Mesenteric fat pad (tissue), 1 donor: ENCODE measurements at regions not wholly inside any gene's neighbourhood (a gene's known extent, or its start where the extent isn't known, plus 50 kb on each side); places are given as distances from the start of the nearest gene placed in this dataset.

Experiments used
- DNase-seq: peaks from one replicate; pipeline ENCODE4 v3.0.0-alpha.2; 2020; ENCODE audit warnings: low spot score
- donor health status: DM: yes; HTN: yes; CAD: no.

DNA sequence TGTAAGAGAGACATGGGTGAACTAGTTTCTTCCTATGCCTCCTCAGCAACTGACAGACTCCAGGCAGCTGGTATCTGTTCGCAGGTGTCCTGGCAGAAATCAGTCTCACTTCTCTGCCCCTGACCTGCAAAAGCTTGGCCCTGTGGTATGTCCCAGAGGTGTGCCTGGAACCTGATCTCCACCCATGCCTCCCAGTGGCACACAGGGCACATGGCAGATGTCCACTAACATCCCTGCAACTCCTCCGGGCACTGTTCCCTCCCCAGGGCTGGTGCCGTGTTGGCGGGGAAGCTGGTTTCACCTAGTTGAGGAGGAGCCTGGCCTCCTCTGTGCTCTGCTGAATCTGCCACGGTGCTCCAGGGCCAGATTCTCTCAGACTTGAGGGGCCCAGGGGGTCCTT lies 123.3 kb upstream of the GGTLC1 start:
- DNase-seq: no peak

DNA sequence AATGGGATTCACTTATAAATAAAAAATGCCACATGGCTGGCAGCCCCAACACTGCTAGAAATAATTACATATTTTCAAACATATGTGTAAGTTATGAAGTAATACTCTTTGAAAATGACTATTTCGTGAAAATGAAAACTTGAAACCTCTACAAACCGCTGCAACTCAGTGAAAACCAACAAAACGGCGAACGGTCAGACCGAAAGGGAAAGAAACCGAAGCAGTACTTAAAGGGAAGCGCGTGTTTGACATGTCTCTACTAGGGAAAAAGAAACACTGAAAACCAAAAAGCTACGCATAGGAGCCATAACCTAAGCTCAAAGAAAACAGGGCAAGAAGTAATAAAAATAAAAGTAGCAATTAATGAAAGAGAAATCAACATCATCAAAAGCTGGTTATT lies 121.0 kb upstream of the GGTLC1 start:
- no peak for DNase-seq

DNA sequence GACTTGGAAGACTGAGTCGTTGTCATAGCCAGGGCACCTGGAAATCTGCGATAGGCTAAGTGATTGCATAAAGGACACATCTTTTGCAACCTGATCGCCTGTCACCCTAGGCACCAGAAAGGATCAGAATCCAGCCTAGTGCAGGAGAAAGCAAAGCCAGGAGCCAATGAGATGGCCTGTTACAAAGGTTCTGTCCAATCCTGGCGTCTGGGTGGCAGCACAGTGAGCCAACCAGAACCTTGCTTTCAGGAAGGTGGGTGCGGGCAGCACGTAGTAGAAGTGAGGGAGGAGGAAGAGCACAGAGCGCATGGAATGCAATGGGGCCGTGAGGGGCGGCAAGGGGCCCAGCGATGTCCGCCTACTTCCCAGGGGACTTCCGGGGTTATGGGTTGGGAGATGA lies 120.4 kb upstream of the GGTLC1 start:
- no peak for DNase-seq

DNA sequence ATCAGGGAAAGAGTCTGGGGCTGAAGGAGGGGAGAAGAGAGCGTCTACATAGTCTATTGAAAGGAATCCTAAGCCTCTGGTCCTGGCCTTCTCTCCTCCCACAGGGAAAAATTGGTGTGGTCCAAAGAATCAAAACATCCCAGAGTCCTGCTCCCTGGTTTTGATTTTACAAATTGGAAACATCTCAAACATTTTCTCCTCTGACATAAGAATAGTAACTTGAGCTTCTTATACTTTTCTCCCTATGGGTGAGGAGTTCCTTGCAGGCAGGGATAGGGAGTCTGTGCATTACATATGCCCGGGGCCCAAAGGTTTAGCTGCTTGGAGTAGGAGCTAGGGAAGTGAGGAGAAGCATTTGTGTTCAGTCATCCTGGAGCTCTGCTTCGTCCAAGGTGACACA lies 120.0 kb upstream of the GGTLC1 start:
- DNase-seq: no peak

DNA sequence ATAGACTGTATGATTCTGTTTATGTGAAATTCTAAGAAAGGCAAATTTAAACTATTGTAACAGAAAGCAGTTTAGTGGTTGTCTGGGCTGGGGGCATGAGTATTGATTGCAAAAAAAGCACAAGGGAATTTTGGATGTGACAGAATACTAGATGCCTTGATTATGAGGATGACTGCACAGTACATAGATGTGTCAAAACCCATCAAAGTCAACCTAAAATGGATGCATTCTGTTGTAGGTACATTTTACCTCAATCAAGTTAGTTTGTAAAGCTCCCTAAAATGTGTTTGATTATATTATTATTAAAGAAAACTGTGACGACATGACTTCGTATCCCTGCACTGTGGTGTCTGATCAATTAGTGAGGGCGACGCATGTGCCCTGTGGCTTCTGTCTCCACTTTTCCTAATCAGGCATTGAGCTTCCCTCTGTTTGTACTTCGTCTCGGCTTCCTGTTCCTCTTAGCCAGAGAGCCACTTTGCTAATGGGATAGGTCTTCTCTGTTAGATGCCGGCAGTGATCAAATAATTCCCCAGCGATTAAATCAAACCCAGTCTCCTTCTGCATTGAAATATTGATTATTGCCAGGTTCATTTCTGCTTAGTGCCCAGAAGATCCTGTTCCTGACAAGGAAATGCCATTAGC lies 118.3 kb upstream of the GGTLC1 start:
- no peak for DNase-seq

DNA sequence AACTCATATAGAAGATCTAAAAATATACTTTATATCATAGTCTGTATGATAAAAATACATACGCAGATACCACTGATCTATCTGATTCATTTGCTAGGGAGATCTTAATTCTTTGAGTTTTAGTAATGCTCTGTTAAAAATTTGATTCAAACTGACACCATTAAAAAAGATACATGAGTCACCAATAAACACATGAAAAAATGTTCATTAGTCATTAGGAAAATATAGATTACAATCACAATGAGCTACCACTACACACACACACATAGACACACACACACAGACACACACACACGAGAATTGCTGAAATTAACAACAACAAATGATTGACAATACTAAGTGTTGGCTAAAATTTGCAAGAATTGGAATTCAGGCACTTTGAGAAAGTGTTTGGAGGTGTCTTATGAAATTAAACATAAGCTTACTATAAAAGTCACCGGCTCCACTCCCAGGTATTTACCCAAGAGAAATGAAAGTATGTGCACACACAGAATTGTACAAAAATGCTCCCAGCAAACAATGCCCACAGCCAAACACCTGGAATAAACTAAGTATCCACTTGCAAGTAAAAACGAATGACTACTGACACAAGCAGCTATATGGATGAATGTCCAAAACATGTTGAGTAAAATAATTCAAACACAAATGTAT lies 117.7 kb upstream of the GGTLC1 start:
- no peak for DNase-seq

DNA sequence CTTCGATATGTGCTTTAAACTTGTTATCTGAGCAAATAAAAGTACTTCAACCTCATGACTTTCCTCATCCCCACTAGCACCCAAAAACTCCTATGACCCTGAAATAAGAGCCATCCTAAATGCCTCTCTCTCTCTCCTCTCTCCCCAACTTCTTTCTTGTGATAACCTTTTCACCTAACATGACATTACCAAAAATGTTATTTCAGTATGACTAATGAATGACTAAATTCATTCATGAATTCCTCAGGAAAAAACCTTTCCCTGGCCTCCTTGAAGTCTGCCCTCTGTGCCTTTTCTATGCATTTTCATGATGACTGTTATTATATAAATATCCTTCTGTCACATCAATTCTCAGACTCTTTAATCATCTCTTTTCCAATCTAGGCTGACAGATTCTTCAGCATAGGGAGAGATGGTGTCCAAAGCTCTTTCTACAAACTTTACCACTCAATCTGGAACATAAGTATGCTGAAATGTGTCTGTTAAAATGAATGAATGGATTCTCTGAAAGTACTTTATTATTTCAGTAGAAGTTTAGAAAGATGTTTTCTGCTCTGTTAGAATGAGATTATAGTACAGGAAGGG lies 114.3 kb upstream of the GGTLC1 start:
- DNase-seq: no peak

DNA sequence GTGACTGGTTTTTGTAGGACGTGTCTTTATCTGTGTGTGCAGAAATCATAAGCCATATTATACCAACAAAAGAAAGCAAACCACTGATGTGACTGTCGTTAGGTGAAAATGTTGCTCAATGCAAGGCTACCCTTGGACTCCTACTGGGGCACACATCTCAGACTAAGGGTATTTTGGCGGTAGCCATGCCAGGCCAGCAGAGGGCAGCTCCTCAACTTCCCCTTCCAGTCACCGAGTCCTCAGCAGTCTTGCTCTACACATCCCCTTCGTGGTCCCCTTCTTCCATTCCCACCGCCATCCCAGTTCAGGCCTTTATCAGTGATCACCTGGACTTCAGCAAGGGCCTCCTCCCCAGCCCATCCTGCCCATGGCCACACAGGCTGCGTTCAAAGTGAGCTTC lies 113.7 kb upstream of the GGTLC1 start:
- DNase-seq: no peak

DNA sequence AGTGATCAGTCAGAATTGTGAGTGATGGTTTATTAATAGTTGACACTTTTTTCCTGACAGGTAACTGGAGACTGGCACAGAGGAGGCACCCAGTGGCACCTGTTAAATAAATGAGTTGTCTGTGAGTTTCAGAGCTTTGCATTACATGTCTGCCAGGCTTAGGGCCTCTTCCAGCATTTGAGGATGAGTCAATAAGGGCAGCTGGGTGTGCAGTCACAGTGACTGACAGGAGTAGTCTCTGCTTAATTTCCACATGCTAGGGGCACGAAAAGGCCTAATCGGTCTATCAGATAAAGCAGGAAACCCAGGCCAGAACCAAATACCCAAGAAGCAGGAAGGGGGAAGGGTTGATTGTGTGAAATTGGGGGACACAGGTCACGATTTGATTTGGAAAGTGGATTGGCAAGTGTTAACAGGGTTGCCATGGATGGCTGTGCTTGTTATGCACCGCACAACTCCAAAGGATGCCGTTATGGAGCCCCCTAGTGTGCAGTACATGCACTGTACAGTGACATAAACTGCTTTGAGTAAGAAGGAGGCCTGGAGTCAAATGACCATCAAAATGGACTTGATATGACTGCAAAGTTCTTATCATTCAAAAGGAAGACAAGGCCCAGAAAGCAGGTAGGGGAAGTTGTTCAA lies 111.9 kb upstream of the GGTLC1 start:
- no peak for DNase-seq

DNA sequence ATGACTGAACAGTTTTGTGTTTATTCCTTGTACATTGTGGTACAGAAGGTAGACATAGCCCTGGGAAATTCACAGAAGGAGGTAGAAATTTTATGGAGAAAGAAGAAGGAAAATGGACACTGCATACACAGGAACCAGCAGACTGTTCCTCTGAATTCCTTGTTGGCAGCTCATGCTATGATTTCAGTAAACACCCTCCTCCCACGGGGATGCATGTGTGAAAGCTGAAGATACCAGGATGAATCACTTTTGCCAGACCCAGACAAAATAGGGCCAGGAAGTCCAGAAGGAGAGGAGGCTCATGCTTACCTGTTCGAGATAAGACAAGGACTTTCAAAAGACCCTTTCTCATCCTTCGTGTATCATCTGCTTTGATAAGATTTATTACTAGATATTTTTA lies 110.3 kb upstream of the GGTLC1 start:
- DNase-seq: no peak

DNA sequence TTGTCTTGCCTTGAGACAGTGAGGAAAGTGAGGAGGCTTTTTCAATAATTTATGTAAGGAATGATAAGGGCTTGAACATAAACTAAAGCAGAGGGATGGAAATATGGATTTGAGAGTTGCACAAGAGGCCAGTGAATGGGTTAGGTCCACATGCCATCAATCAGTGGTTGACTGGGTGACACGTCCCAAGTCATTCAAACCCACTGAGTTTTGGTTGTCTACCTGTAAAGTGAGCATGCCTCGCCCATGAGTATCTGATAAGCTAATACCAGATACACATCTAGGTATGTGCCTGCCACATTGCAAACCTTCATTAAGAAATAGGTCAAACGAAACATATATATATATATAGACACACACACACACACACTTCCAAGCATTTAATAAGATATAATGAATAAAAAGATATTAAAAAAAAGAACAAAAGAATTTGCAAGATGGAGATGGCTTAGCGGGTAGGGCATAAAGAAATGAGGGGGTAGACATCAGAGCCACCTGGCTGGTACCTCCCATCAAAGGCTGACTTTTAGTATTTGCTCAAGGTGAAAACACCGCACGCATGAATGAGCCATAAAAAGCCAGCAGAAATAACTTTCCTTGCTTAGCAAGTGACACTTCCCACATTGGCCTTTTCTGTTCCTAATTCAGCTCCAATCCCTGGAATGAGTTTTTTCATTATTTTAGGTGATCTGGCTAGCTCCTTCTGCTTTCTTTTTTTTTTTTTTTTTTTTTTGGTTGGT lies 109.1 kb upstream of the GGTLC1 start:
- no peak for DNase-seq

DNA sequence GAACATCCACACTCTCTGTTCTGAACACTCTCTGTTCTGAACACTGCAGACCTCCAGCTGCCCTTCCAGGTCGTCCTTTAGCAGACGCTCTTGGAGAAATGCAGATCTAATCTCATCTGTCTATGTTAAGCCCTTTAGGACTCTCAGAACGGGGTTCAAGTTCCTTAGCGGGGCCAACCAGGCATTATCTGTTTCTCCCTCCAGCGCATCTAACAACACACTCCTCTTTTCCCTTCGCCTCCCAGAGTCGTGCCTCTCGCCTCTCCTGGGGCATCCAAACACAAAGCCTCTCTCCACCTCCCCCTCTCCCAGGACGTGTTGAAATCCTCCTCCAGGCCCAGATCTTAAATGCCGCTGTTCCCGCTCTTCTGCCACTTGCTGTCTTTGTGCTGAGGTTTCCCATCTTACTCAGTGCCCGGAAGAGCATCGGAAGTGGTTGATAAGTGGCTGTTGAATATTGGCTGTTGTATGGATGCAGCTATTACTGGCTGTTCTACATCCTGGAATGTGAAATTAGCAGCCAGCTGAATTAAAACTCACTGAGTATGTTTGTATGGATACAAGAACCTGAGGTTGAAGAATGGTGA lies 108.4 kb upstream of the GGTLC1 start:
- no peak for DNase-seq

DNA sequence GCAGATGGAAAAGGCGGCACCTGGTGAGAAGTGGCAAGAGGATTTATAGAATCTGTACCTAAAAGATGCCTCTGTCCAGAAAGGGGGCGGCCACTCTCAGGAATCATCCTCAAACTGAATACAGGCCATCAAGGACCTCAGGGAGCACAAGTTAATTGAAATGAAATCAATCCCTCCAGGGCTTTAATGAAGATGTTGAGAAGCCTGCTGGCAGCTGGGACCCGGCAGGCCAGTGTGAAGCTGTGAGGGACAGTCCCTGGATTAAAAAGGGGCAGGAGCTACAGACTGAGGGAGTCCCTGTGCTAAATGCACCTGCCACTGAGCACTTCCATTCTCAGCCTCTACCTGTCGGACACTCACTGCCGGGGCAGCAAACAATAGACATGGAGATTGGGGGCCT lies 107.7 kb upstream of the GGTLC1 start:
- no peak for DNase-seq

DNA sequence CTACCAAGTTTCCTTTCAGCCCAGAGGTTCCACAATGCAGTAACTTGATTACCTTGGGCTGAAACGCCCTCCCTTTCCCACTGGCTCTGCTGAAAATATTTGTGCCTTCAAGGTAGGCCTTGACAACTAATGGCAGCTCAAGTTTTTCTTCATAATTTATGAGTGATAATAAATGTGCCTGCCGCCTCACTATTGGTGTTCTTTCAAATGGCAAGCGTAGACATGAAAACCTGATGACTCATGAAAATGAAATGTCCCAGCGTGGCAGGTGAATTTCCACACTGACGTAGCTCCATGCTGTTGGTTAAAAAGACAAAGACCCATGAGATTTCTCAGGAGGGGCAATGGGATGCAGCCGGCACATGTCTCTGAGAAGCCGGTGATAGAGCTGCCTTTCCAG lies 107.2 kb upstream of the GGTLC1 start:
- no peak for DNase-seq

DNA sequence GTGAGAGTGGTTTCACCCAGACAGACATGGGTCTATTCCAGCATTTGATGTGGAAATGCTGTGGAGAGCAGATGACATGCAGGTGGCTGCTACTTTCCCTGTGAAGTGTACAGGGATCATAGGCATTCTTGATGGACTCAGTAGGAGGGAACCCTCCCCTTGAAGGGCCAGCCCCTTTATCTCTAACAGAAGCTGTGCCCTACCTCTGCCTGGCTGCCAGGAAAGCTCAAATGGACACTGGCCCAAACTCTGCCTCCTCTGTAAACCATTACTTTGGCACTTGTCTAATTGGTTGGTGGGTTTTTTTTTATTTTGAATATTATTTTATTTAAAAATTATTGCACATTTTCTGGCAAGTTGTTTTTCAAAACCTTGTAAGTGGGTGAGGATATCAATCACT lies 106.7 kb upstream of the GGTLC1 start:
- DNase-seq: no peak

DNA sequence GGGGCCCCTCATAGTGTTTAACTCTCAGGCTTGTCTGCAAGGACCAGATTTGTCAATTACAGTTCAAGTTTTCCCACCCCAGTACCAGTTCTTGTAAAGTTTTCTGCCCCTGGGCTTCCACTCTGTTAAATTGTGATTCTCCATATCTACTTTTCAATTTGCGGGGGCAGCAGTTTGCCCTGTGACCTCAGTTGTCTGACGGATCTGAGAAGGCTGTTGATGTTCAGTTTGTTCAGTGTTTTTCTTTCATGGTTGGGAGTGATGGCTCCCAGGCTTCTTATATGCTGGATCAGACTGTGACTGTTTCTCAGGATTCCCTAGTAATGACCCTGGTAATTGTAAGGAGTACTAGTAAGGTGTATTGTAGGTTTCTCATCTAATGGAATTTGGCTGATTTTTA lies 101.0 kb upstream of the GGTLC1 start:
- DNase-seq: no peak

DNA sequence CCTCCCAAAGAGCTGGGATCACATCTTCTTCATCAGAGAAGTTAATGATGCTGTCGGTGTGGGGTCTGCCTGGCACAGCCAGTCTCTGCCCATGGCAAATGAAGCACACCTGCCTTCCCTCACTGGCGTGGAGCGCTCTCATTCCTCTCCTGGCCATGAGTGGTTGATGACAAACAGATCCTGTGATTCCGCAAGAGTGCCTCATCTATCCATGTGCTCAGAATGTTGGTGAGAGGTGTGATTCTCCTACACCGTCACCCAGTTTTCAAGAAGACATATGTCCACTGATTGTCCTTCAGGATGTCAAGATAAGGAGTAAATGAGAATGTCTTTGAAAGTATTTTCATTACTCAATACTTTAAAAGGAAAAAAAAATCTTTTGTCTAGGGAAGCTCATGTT lies 97.5 kb upstream of the GGTLC1 start:
- no peak for DNase-seq

DNA sequence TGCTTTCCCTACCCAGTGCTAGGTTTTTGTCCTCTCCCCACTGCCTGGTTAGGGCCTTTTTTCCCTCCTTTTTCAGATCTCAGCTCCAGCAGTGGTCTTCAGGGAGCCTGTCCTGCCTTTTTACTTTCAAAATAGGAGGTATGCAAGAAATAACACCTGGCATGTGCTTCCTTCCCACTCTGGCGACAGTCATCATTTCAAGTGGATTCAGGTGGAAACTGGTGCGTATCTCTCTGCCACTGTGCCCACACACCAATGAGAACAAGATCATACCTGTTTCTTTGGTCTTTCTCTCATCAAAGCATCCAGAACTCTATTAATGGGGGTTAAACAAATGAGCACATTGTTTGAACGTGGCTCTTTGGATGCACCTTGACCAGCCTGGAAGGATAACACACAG lies 95.7 kb upstream of the GGTLC1 start:
- no peak for DNase-seq

DNA sequence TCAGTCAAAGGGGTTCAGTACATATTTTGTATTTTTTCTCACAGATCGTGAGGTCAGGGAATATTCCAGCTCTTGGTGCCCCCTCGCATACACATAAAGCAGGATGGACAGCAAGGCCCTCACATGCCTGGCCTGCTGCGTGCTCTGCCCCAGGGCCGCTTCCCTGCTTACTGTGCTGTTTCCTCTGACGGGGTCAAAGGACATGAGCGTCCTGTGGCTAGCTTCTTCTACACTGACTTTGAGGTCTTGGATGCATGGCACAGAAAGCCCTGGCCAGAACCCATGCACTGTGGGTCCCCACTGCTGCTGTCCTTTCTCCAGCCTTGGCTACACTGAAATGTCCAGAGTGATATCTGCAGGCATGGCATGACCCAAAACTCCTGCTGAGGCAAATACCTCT lies 92.5 kb upstream of the GGTLC1 start:
- DNase-seq: no peak

DNA sequence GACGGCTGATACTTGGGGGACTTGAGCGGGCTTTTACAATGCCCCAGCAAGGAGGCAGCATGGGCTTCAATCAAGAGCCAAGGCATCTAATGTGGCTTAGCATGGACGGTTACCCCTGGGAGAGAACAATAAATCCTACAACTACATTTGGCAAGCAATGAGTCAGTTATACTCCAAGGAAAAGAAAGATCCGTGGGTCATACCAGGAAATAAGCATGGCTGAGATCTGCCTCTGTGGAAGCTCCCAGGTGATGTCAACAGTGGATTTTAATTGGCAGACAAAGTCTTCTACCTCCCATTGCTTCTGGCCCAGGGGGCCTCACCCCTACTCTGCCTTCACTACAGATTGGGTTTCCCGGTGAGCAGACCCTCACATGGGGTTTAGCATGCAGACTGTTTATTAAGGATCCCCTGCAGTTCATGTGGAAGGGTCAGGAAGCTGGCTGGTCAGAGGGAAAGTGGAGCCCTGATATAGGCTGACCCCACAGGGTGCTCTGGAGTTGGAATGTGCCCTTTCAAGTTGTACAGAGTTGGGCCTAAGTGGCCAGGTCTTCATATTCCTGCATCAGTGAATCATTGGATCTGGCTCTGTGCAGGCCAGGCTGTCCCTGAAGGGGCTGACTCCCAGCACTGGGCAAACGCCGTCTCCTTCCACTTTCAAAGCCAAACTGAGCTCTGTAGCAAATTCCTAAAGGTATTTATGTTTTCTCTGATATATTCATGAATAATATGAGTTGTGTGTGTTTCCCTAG lies 91.3 kb upstream of the GGTLC1 start:
- no peak for DNase-seq

DNA sequence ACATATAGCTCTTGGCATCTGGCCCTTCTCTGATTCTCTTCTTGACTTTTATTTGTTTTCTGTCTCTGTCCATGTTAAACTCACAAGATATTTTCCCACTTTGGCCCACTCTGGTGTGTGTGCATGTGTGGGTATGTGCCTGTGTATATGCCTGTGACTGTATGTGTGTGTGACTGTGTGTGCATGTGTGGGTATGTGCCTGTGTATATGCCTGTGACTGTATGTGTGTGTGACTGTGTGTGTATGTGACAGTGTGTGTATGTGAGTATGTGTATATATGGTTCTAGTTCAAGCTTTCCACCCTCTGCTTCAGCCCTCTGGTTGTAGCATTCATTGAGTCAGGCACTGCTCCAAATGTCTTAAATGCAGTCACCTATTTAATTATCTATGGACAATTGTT lies 88.6 kb upstream of the GGTLC1 start:
- DNase-seq: no peak
